ENCODE measurements at regions not wholly inside any gene's neighbourhood (a gene's known extent, or its start where the extent isn't known, plus 50 kb on each side); places are given as distances from the start of the nearest gene placed in this dataset.

DNA sequence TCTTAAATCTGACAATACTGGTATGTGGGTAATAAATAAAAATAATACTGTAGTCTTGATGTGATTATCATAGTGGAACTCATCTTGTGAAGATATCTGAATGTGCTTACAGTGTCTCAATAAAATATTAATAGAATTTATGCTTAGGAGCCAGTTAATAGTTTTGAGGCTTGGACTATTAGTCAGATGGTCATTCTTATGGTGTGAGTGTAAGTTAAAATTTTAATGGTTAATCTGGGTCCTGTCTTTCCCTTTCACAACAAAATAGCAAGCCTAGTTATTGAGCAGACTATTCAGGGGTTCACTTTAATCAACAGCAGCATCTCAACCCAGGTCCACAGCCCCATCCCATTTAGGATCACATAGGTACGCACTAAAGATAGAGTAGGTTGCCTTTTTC is 138.9 kb downstream of the HAUS1 start:
- TF ChIP-seq, protein P1, sequence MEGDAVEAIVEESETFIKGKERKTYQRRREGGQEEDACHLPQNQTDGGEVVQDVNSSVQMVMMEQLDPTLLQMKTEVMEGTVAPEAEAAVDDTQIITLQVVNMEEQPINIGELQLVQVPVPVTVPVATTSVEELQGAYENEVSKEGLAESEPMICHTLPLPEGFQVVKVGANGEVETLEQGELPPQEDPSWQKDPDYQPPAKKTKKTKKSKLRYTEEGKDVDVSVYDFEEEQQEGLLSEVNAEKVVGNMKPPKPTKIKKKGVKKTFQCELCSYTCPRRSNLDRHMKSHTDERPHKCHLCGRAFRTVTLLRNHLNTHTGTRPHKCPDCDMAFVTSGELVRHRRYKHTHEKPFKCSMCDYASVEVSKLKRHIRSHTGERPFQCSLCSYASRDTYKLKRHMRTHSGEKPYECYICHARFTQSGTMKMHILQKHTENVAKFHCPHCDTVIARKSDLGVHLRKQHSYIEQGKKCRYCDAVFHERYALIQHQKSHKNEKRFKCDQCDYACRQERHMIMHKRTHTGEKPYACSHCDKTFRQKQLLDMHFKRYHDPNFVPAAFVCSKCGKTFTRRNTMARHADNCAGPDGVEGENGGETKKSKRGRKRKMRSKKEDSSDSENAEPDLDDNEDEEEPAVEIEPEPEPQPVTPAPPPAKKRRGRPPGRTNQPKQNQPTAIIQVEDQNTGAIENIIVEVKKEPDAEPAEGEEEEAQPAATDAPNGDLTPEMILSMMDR (IDR thresholded peaks at IDR 0.05 in 8 of 11, conservative IDR thresholded peaks at IDR 0.05 in 3 of 11), result no peak
- TF ChIP-seq POLR2AphosphoS5 (IDR thresholded peaks at IDR 0.05), result no peak

Data from spleen (tissue), 7 donors.